IMR-90 (cell line): ENCODE measurements at regions not wholly inside any gene's neighbourhood (a gene's known extent, or its start where the extent isn't known, plus 50 kb on each side); places are given as distances from the start of the nearest gene placed in this dataset.

Source experiments
- ATAC-seq: fragments of 200-7000 bp; cut with Tn5 transposase; 2 replicates; pipeline ENCODE4 v1.9.1; 2020; ENCODE audit warnings: low read depth, mild to moderate bottlenecking, moderate library complexity
- BruUV-seq: library from RNA; stranded (reverse); fragments of 400-500 nt; replicated peaks from 2 replicates; lab custom pipeline; 2021; lab: Mats Ljungman, UMichigan
- CTCF ChIA-PET: fragments of 300-600 bp; formaldehyde crosslinking; extraction: SDS; loops from one replicate; lab custom pipeline; 2021; ENCODE audit warnings: antibody characterized with exemption; lab: Yijun Ruan, JAX
- POLR2A ChIA-PET: fragments of 300-600 bp; sonication (Branson Sonifier 250); formaldehyde crosslinking; loops from one replicate; lab custom pipeline; 2022; ENCODE audit warnings: antibody characterized with exemption; ENCODE audit not compliant: unreplicated experiment; lab: Charles Lee
- DNase-seq: peaks from one replicate; pipeline ENCODE4 v3.0.0; 2013
- H2AFZ ChIP-seq: replicated peaks from 2 replicates; pipeline ENCODE3; 2013; ENCODE audit warnings: low read length, mild to moderate bottlenecking; ENCODE audit not compliant: poor library complexity
- H2AK5ac ChIP-seq: 2 replicates; pipeline ENCODE4 v1.6.1; 2013; ENCODE audit warnings: low read depth, low read length, inconsistent platforms
- H2AK9ac ChIP-seq: replicated peaks from 2 replicates; pipeline ENCODE3; 2013; ENCODE audit warnings: mild to moderate bottlenecking, low read depth, low read length, moderate library complexity; ENCODE audit not compliant: poor library complexity
- H2BK120ac ChIP-seq: 2 replicates; pipeline ENCODE4 v1.6.1; 2013; ENCODE audit warnings: low read depth, low read length, inconsistent platforms
- H2BK15ac ChIP-seq: 3 replicates; pipeline ENCODE4 v1.6.1; 2013; ENCODE audit warnings: low read depth, low read length, inconsistent platforms
- H2BK20ac ChIP-seq: 2 replicates; pipeline ENCODE4 v1.6.1; 2013; ENCODE audit warnings: low read depth, mild to moderate bottlenecking, inconsistent platforms, low read length, moderate library complexity
- H2BK5ac ChIP-seq: 2 replicates; pipeline ENCODE4 v1.6.1; 2013; ENCODE audit warnings: mild to moderate bottlenecking, low read depth, low read length, inconsistent platforms; ENCODE audit not compliant: poor library complexity, severe bottlenecking
- H3K14ac ChIP-seq: replicated peaks from 2 replicates; pipeline ENCODE4 v1.6.1; 2013; ENCODE audit warnings: low read depth, low read length, inconsistent platforms
- H3K18ac ChIP-seq: 2 replicates; pipeline ENCODE4 v1.6.1; 2013; ENCODE audit warnings: low read depth, low read length, control low read depth
- H3K23ac ChIP-seq: 2 replicates; pipeline ENCODE4 v1.6.1; 2013; ENCODE audit warnings: low read depth, low read length, inconsistent platforms
- H3K27ac ChIP-seq: 2 replicates; pipeline ENCODE4 v1.5.1; 2013; ENCODE audit warnings: mild to moderate bottlenecking, control low read depth, low read length; ENCODE audit not compliant: insufficient read depth
- H3K27me3 ChIP-seq: 2 replicates; pipeline ENCODE4 v1.6.1; 2013; ENCODE audit warnings: low read length; ENCODE audit not compliant: control insufficient read depth, insufficient read depth
- H3K36me3 ChIP-seq: 2 replicates; pipeline ENCODE4 v1.6.1; 2013; ENCODE audit warnings: low read length, mixed read lengths; ENCODE audit not compliant: control insufficient read depth, insufficient read depth
- H3K4ac ChIP-seq: 2 replicates; pipeline ENCODE4 v1.6.1; 2013; ENCODE audit warnings: low read depth, low read length, inconsistent platforms
- H3K4me1 ChIP-seq: 2 replicates; pipeline ENCODE4 v1.6.1; 2013; ENCODE audit warnings: low read length, mixed read lengths; ENCODE audit not compliant: control insufficient read depth, insufficient read depth
- H3K4me2 ChIP-seq: 2 replicates; pipeline ENCODE4 v1.6.1; 2013; ENCODE audit warnings: low read depth, mild to moderate bottlenecking, control low read depth, low read length, moderate library complexity
- H3K4me3 ChIP-seq: 2 replicates; pipeline ENCODE4 v1.5.1; 2013; ENCODE audit warnings: low read depth, mild to moderate bottlenecking, control low read depth, low read length, moderate library complexity; ENCODE audit not compliant: insufficient read depth
- H3K56ac ChIP-seq: 2 replicates; pipeline ENCODE4 v1.6.1; 2013; ENCODE audit warnings: low read length, inconsistent platforms; ENCODE audit not compliant: insufficient read depth; ENCODE audit errors: extremely low read depth
- H3K79me1 ChIP-seq, 2 experiments: 2 replicates each; pipeline ENCODE4 v1.6.1; 2013; ENCODE audit warnings: low read length in 2 of 2, inconsistent platforms in 1 of 2, low read depth in 1 of 2
- H3K9ac ChIP-seq: 2 replicates; pipeline ENCODE4 v1.6.1; 2013; ENCODE audit warnings: low read depth, low read length, control low read depth
- H3K9me1 ChIP-seq: 2 replicates; pipeline ENCODE4 v1.6.1; 2013; ENCODE audit warnings: low read length, inconsistent platforms; ENCODE audit not compliant: insufficient read depth
- H3K9me3 ChIP-seq: 2 replicates; pipeline ENCODE4 v1.6.1; 2013; ENCODE audit warnings: low read length; ENCODE audit not compliant: control insufficient read depth, insufficient read depth
- H4K20me1 ChIP-seq: 2 replicates; pipeline ENCODE4 v1.6.1; 2013; ENCODE audit warnings: low read length, inconsistent platforms; ENCODE audit not compliant: insufficient read depth
- H4K5ac ChIP-seq: 2 replicates; pipeline ENCODE4 v1.6.1; 2013; ENCODE audit warnings: mild to moderate bottlenecking, low read depth, low read length, control low read depth
- H4K8ac ChIP-seq, 2 experiments: 2 replicates each; pipeline ENCODE4 v1.6.1; 2013; ENCODE audit warnings: low read depth in 2 of 2, low read length in 2 of 2, control low read depth in 1 of 2, inconsistent platforms in 1 of 2
- H4K91ac ChIP-seq: 2 replicates; pipeline ENCODE4 v1.6.1; 2013; ENCODE audit warnings: low read depth, low read length, inconsistent platforms; ENCODE audit not compliant: insufficient read depth
- BHLHE40 ChIP-seq: fragments of 150-350 bp; IDR thresholded peaks from 2 replicates; pipeline ENCODE4 v1.6.1; 2016; ENCODE audit warnings: mild to moderate bottlenecking, low read depth, low read length
- CEBPB ChIP-seq: IDR thresholded peaks from 2 replicates; pipeline ENCODE4 v1.6.1; 2012; ENCODE audit warnings: low read depth, low read length, improper control_type of control experiment
- CHD1 ChIP-seq: IDR thresholded peaks from 2 replicates; pipeline ENCODE4 v1.6.1; 2012; ENCODE audit warnings: low read depth, low read length, improper control_type of control experiment
- CTCF ChIP-seq: conservative IDR thresholded peaks from 2 replicates; pipeline ENCODE4 v1.5.1; 2012; ENCODE audit warnings: mild to moderate bottlenecking, low read depth, low read length, improper control_type of control experiment
- ELK1 ChIP-seq: fragments of 150-350 bp; IDR thresholded peaks from 2 replicates; pipeline ENCODE4 v1.6.1; 2016; ENCODE audit warnings: low read depth, mild to moderate bottlenecking, low read length, moderate library complexity, borderline replicate concordance
- FOS ChIP-seq: fragments of 150-350 bp; IDR thresholded peaks from 2 replicates; pipeline ENCODE4 v1.6.1; 2016; ENCODE audit warnings: low read depth, low read length
- MAFK ChIP-seq: IDR thresholded peaks from 2 replicates; pipeline ENCODE4 v1.6.1; 2012; ENCODE audit warnings: low read depth, low read length, improper control_type of control experiment
- MAZ ChIP-seq: IDR thresholded peaks from 2 replicates; pipeline ENCODE4 v1.6.1; 2012; ENCODE audit warnings: low read depth, mild to moderate bottlenecking, low read length, improper control_type of control experiment, moderate library complexity, borderline replicate concordance
- MXI1 ChIP-seq: IDR thresholded peaks from 2 replicates; pipeline ENCODE4 v1.6.1; 2012; ENCODE audit warnings: low read depth, mild to moderate bottlenecking, low read length, moderate library complexity, borderline replicate concordance
- NFE2L2 ChIP-seq: fragments of 150-350 bp; IDR thresholded peaks from 2 replicates; pipeline ENCODE4 v1.6.1; 2016; ENCODE audit warnings: low read depth, mild to moderate bottlenecking, low read length
- POLR2A ChIP-seq: IDR thresholded peaks from 2 replicates; pipeline ENCODE4 v1.6.1; 2012; ENCODE audit warnings: mild to moderate bottlenecking, low read depth, low read length
- RAD21 ChIP-seq: IDR thresholded peaks from 2 replicates; pipeline ENCODE4 v1.6.1; 2012; ENCODE audit warnings: low read length, improper control_type of control experiment
- RCOR1 ChIP-seq: IDR thresholded peaks from 2 replicates; pipeline ENCODE4 v1.6.1; 2012; ENCODE audit warnings: mild to moderate bottlenecking, low read length, improper control_type of control experiment; ENCODE audit not compliant: insufficient replicate concordance
- RFX5 ChIP-seq: IDR thresholded peaks from 2 replicates; pipeline ENCODE4 v1.8.0; 2012; ENCODE audit warnings: low read depth, mild to moderate bottlenecking, low read length, moderate library complexity
- SMC3 ChIP-seq: fragments of 150-350 bp; IDR thresholded peaks from 2 replicates; pipeline ENCODE4 v1.6.1; 2016; ENCODE audit warnings: low read depth, mild to moderate bottlenecking, antibody characterized with exemption, low read length, moderate library complexity
- USF2 ChIP-seq: fragments of 150-350 bp; IDR thresholded peaks from 2 replicates; pipeline ENCODE4 v1.6.1; 2017; ENCODE audit warnings: mild to moderate bottlenecking, antibody characterized with exemption, low read length, low read depth
- WGBS, 2 experiments: methylation state at CpG; one replicate each; pipeline versions ENCODE4 v1.1.5 to v1.1.7; 2013; ENCODE audit warnings: missing lambda C conversion rate in 2 of 2; ENCODE audit not compliant: insufficient read length in 1 of 2; ENCODE audit errors: extremely low coverage in 2 of 2; 5-methylcytosine and 5-hydroxymethylcytosine counted together
- dilution Hi-C: fragments of 300-500 bp; cut with HindIII; formaldehyde crosslinking; loops from one replicate; pipeline ENCODE4 v1.14.3; 2018; ENCODE audit warnings: low sequenced_read_pairs; ENCODE audit not compliant: unreplicated experiment
- in situ Hi-C: fragments of 300-500 bp; cut with MboI; formaldehyde crosslinking; loops from 3 replicates; pipeline ENCODE4 v1.14.3; 2019; ENCODE audit warnings: low sequenced_read_pairs, inconsistent platforms, mixed read lengths
- intact Hi-C: fragments of 100-400 bp; cut with micrococcal nuclease; formaldehyde crosslinking; loops from 2 replicates; pipeline ENCODE4 v1.10.0; 2022

- no peak overlapping the region for H2AK5ac ChIP-seq
- H2BK120ac ChIP-seq = no peak overlapping the region
- no peak for DNase-seq
- H3K4me2 ChIP-seq = no peak overlapping the region
- H3K27me3 ChIP-seq = peaks cover 53% of the 10 kb centered on the region
- no TSS peak for BruUV-seq
- H2AFZ ChIP-seq = no peak overlapping the region
- no peak overlapping the region for H4K5ac ChIP-seq
- no peak overlapping the region for H3K18ac ChIP-seq
- H3K9me1 ChIP-seq = no peaks in the 10 kb centered on the region
- H3K4me1 ChIP-seq = no peaks in the 10 kb centered on the region
- in situ Hi-C loops (no loop called here), intact Hi-C loops (no loop called here), dilution Hi-C loops (no loop called here)
- TF ChIP-seq MAFK (no peak), RAD21 (no peak), MAZ (no peak), RCOR1 (no peak), MXI1 (no peak), ELK1 (no peak), FOS (no peak), SMC3 (no peak), POLR2A (no peak), CTCF (no peak), BHLHE40 (no peak), NFE2L2 (no peak), RFX5 (no peak), CEBPB (no peak), USF2 (no peak), CHD1 (no peak)
- H4K91ac ChIP-seq = no peak overlapping the region
- ChIA-PET POLR2A (no interaction called here), CTCF (interaction anchor here (0.6 kb wide), 1 partner anchor 923 kb away, joined by 6 read pairs; no protein-coding TSS in a partner anchor)
- H3K23ac ChIP-seq = no peak overlapping the region
- H3K27ac ChIP-seq = no peak overlapping the region
- H3K56ac ChIP-seq = no peak overlapping the region
- no peak for ATAC-seq
- no peak overlapping the region for H3K9ac ChIP-seq
- H2BK15ac ChIP-seq = no peak overlapping the region
- H3K14ac ChIP-seq = no peak overlapping the region
- WGBS, 2 experiments = no CpG with 5 or more reads among the region's 2 CpGs
- no peak overlapping the region for H3K4ac ChIP-seq
- H2AK9ac ChIP-seq = no peak overlapping the region
- no peaks in the 10 kb centered on the region for H3K36me3 ChIP-seq
- H3K79me1 ChIP-seq = no peaks in the 10 kb centered on the region
- no peaks in the 10 kb centered on the region for H4K20me1 ChIP-seq
- no peaks in the 10 kb centered on the region for H3K9me3 ChIP-seq
- no peak overlapping the region for H4K8ac ChIP-seq
- no peak overlapping the region for H2BK20ac ChIP-seq
- no peak overlapping the region for H3K4me3 ChIP-seq
- H2BK5ac ChIP-seq = no peak overlapping the region
These were observed 141.2 kb downstream of the CDC5L start for GRCh38 chr6:44528716-44529115.
